ENCODE measurements at regions not wholly inside any gene's neighbourhood (a gene's known extent, or its start where the extent isn't known, plus 50 kb on each side); places are given as distances from the start of the nearest gene placed in this dataset.

DNA sequence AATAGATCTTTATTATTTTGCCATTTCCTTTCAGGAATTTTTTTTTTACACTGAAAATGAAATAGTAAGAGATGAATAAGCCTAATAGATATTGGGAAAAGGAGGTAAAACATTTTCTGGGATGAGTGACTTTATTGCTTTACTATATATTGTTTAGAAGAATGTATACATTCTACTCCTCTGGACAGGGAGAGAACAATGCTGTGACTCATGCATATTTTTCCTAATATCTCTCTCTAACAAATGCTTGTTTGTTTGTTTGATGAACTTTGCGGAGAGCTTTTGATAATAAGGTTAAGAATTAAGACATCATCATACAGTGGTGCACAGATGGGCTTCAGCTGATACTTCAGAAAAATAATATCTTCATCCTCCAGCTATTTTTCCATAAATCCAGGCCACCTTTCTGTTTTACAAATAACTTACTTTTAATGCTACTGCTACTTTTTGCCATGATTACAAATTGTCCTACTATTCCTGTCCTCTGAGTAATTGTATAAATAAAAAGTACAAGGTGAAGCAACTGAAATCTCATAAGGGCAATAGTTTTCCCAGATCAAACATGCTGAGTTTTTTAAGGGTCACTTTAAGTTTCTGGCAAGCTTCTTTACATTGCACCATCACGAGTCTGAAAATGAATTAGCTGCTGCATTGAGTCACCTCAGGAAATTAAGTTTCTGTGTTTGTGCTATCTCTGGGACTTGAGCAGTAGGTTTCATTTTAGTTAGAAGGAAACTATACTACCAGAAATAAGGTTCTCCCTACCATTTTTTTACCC is 207.3 kb upstream of the POT1 start:
- TF ChIP-seq, protein P1, sequence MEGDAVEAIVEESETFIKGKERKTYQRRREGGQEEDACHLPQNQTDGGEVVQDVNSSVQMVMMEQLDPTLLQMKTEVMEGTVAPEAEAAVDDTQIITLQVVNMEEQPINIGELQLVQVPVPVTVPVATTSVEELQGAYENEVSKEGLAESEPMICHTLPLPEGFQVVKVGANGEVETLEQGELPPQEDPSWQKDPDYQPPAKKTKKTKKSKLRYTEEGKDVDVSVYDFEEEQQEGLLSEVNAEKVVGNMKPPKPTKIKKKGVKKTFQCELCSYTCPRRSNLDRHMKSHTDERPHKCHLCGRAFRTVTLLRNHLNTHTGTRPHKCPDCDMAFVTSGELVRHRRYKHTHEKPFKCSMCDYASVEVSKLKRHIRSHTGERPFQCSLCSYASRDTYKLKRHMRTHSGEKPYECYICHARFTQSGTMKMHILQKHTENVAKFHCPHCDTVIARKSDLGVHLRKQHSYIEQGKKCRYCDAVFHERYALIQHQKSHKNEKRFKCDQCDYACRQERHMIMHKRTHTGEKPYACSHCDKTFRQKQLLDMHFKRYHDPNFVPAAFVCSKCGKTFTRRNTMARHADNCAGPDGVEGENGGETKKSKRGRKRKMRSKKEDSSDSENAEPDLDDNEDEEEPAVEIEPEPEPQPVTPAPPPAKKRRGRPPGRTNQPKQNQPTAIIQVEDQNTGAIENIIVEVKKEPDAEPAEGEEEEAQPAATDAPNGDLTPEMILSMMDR (IDR thresholded peaks at IDR 0.05), result no peak
- no peak for TF ChIP-seq ZFX (IDR thresholded peaks at IDR 0.05; ENCODE audit: borderline replicate concordance)
